ENCODE measurements at regions not wholly inside any gene's neighbourhood (a gene's known extent, or its start where the extent isn't known, plus 50 kb on each side); places are given as distances from the start of the nearest gene placed in this dataset.

DNA sequence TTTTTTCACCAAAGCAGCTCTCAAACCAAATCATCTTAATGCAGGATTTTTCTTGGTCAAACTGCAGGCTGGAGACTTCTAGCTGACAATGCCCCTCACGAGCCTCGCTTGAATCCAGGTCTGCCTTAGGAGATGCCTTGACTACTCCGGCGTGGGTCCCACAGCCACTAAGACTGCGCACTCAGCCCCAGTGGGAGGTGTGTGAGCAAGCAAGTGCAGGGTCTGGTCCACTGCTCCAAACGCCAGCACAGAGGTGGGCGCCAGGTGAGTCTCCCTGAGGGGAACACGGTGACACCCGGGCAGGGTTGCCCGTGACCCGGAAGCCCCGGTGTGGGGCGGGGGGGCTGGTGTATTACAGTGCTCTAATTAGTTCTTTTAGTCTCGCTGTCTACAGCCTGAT is 838.3 kb downstream of the NLGN4X start:
- TF ChIP-seq, protein P1, sequence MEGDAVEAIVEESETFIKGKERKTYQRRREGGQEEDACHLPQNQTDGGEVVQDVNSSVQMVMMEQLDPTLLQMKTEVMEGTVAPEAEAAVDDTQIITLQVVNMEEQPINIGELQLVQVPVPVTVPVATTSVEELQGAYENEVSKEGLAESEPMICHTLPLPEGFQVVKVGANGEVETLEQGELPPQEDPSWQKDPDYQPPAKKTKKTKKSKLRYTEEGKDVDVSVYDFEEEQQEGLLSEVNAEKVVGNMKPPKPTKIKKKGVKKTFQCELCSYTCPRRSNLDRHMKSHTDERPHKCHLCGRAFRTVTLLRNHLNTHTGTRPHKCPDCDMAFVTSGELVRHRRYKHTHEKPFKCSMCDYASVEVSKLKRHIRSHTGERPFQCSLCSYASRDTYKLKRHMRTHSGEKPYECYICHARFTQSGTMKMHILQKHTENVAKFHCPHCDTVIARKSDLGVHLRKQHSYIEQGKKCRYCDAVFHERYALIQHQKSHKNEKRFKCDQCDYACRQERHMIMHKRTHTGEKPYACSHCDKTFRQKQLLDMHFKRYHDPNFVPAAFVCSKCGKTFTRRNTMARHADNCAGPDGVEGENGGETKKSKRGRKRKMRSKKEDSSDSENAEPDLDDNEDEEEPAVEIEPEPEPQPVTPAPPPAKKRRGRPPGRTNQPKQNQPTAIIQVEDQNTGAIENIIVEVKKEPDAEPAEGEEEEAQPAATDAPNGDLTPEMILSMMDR (IDR thresholded peaks at IDR 0.05), result no peak
- TF ChIP-seq POLR2A (IDR thresholded peaks at IDR 0.05), result no peak
